Fibroblast of lung (primary cell): ENCODE measurements at regions not wholly inside any gene's neighbourhood (a gene's known extent, or its start where the extent isn't known, plus 50 kb on each side); places are given as distances from the start of the nearest gene placed in this dataset.

Experiments
- DNase-seq, 2 donors: peaks; one replicate each; pipeline versions ENCODE4 v3.0.0 to v3.0.0-alpha.2; 2010; ENCODE audit warnings: low read depth in 2 of 2
- H2AFZ ChIP-seq: 2 replicates; pipeline ENCODE4 v1.5.1; 2012; ENCODE audit warnings: low read length, control low read depth, inconsistent platforms
- H3K27ac ChIP-seq: 2 replicates; pipeline ENCODE4 v1.5.1; 2011; ENCODE audit warnings: low read length, control low read depth; ENCODE audit not compliant: insufficient read depth
- H3K27me3 ChIP-seq: 2 replicates; pipeline ENCODE4 v1.5.1; 2011; ENCODE audit warnings: mild to moderate bottlenecking, low read length; ENCODE audit not compliant: control insufficient read depth, insufficient read depth
- H3K36me3 ChIP-seq: 2 replicates; pipeline ENCODE4 v1.5.1; 2011; ENCODE audit warnings: low read length; ENCODE audit not compliant: control insufficient read depth, insufficient read depth
- H3K4me1 ChIP-seq: 2 replicates; pipeline ENCODE4 v1.5.1; 2011; ENCODE audit warnings: low read length; ENCODE audit not compliant: control insufficient read depth, insufficient read depth; ENCODE audit errors: extremely low read depth
- H3K4me2 ChIP-seq: 2 replicates; pipeline ENCODE4 v1.5.1; 2011; ENCODE audit warnings: low read length, control low read depth; ENCODE audit not compliant: insufficient read depth; ENCODE audit errors: extremely low read depth
- H3K4me3 ChIP-seq, 4 experiments: fragments of 200-600 bp in 1 of 4; sonication (generic) in 1 of 4; replicated peaks in 1 of 4; 2 replicates each; pipeline ENCODE4 v1.5.1; 2011 to 2016; ENCODE audit warnings: low read length in 4 of 4, low read depth in 3 of 4, mild to moderate bottlenecking in 3 of 4, control low read depth in 2 of 4, inconsistent platforms in 1 of 4, mixed read lengths in 1 of 4; ENCODE audit not compliant: insufficient read depth in 1 of 4; ENCODE audit errors: control extremely low read depth in 1 of 4
- H3K79me2 ChIP-seq: 2 replicates; pipeline ENCODE4 v1.5.1; 2012; ENCODE audit warnings: mild to moderate bottlenecking, low read length, inconsistent platforms; ENCODE audit not compliant: control insufficient read depth, insufficient read depth
- H3K9ac ChIP-seq: 2 replicates; pipeline ENCODE4 v1.5.1; 2011; ENCODE audit warnings: mild to moderate bottlenecking, low read length, control low read depth; ENCODE audit not compliant: insufficient read depth
- H3K9me3 ChIP-seq: 2 replicates; pipeline ENCODE4 v1.5.1; 2012; ENCODE audit warnings: low read depth, low read length; ENCODE audit not compliant: control insufficient read depth, insufficient read depth
- H4K20me1 ChIP-seq: 2 replicates; pipeline ENCODE4 v1.5.1; 2011; ENCODE audit warnings: low read length; ENCODE audit not compliant: control insufficient read depth, insufficient read depth; ENCODE audit errors: extremely low read depth
- EZH2 ChIP-seq: IDR thresholded peaks from 2 replicates; pipeline ENCODE4 v1.5.1; 2012; ENCODE audit warnings: low read length, control low read depth, mild to moderate bottlenecking; ENCODE audit errors: missing control alignments
- TF ChIP-seq, protein P1 (sequence below), 2 donors: IDR thresholded peaks in 1 of 2; conservative IDR thresholded peaks in 1 of 2; 1 replicate in 1 of 2; 2 replicates in 1 of 2; pipeline ENCODE4 v1.5.1; 2011 to 2012; ENCODE audit warnings: low read length in 2 of 2, control low read depth in 1 of 2, inconsistent platforms in 1 of 2, low read depth in 1 of 2, mild to moderate bottlenecking in 1 of 2

DNA sequence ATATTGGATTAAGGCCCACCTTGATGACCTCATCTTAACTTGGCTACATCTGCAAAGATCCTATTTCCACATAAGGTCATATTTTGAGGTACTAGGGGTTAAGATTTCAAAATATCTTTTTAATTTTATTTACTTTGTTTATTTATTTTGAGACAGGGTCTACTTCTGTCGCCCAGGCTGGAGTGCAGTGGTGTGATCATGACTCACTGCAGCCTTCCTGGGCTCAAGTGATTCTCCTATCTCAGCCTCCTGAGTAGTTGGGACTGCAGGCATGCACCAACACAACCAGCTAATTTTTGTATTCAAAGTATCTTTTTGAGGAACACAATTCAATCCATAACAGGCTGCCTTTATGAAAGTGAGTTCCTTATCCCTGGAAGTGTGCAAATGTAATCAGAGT is 212.3 kb downstream of the PALM2AKAP2 start:
- H3K4me2 ChIP-seq: no peak overlapping the region
- no peaks in the 10 kb centered on the region for H3K9me3 ChIP-seq
- TF ChIP-seq EZH2: no peak

DNA sequence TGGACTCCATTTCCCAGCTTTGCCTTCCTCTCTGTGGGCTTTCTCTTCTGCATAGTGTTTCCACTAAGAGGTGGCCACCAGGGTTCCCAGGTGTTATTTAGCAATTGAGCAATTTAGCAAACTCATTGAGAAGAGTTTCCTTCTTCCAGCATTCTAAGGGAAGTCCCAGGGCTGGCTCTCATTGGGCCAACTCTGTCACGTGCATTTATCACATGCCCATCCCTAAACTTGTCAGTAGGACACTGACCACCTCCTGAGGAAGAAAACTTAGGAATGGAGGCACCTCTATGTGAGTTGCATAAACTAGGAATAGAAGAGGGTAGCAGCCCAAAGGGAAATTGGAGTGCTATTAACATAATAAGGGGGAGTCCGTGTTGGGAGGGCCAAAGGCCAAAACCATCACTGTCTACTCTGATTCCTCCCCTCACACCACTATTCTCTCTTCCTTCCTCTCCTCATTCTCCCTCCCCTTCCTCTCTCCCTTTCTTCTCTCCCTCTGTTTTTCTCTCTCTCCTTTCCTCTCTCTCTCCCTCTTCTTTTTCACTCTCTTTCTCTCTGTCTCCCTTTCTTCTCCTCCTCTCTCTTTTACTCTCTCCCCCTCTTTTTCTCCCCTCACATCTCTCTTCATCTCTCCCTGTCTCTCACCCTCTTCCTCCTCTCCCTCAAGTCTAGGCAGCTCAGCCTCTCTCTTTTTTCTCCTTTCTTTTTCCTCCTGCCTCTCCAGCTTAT is 213.4 kb downstream of the PALM2AKAP2 start:
- Histone ChIP-seq H4K20me1 (no peaks in the 10 kb centered on the region), H3K79me2 (no peaks in the 10 kb centered on the region), H3K4me1 (peaks cover 2% of the 10 kb centered on the region), H3K27me3 (no peaks in the 10 kb centered on the region), H3K9me3 (no peaks in the 10 kb centered on the region), H3K36me3 (no peaks in the 10 kb centered on the region), H3K9ac (no peak overlapping the region), H3K27ac (no peak overlapping the region), H2AFZ (no peak overlapping the region), H3K4me2 (no peak overlapping the region), H3K4me3 (no peak overlapping the region)
- no peak for TF ChIP-seq EZH2
- TF ChIP-seq, protein P1, sequence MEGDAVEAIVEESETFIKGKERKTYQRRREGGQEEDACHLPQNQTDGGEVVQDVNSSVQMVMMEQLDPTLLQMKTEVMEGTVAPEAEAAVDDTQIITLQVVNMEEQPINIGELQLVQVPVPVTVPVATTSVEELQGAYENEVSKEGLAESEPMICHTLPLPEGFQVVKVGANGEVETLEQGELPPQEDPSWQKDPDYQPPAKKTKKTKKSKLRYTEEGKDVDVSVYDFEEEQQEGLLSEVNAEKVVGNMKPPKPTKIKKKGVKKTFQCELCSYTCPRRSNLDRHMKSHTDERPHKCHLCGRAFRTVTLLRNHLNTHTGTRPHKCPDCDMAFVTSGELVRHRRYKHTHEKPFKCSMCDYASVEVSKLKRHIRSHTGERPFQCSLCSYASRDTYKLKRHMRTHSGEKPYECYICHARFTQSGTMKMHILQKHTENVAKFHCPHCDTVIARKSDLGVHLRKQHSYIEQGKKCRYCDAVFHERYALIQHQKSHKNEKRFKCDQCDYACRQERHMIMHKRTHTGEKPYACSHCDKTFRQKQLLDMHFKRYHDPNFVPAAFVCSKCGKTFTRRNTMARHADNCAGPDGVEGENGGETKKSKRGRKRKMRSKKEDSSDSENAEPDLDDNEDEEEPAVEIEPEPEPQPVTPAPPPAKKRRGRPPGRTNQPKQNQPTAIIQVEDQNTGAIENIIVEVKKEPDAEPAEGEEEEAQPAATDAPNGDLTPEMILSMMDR (conservative IDR thresholded peaks at IDR 0.05 in 1 of 2, IDR thresholded peaks at IDR 0.05 in 1 of 2; ENCODE audit: low read depth in 1 of 2, low read length in 2 of 2): no peak
- no peak for DNase-seq

More for the DNA sequence above, 212.3 kb downstream of the PALM2AKAP2 start:
- H3K27ac ChIP-seq: no peak overlapping the region
- H3K4me3 ChIP-seq: no peak overlapping the region
- no peaks in the 10 kb centered on the region for H3K79me2 ChIP-seq
- no peak for DNase-seq
- peaks cover 2% of the 10 kb centered on the region for H3K4me1 ChIP-seq
- H2AFZ ChIP-seq: no peak overlapping the region
- H3K9ac ChIP-seq: no peak overlapping the region
- no peaks in the 10 kb centered on the region for H3K36me3 ChIP-seq
- no peaks in the 10 kb centered on the region for H4K20me1 ChIP-seq
- H3K27me3 ChIP-seq: no peaks in the 10 kb centered on the region

DNA sequence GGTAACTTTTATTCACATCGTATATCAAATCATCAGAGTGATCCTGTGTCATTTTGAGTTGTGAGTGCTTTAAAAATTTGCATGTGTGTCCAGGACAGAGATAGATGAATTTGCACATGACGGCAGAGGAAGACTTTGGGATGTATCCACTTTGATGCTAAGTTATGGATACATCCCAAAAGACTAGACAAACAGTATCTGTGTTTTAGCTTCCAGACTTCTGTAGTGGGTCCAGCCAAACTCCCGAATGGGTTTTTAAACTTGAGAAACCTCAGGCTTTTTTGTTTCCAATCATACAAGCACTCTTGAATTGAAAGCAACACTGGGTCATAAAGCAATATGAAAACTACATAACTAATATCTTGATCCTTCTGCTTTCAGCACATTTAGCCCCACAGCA is 213.8 kb downstream of the C9orf152 start:
- Histone ChIP-seq H3K4me2 (no peak overlapping the region), H3K4me1 (no peaks in the 10 kb centered on the region), H3K27ac (no peak overlapping the region), H3K79me2 (no peaks in the 10 kb centered on the region), H2AFZ (no peak overlapping the region), H3K27me3 (no peaks in the 10 kb centered on the region), H3K9me3 (no peaks in the 10 kb centered on the region), H3K9ac (no peak overlapping the region), H3K4me3 (no peak overlapping the region), H4K20me1 (no peaks in the 10 kb centered on the region), H3K36me3 (no peaks in the 10 kb centered on the region)
- TF ChIP-seq, protein P1 (conservative IDR thresholded peaks at IDR 0.05 in 1 of 2, IDR thresholded peaks at IDR 0.05 in 1 of 2; ENCODE audit: low read depth in 1 of 2, low read length in 2 of 2): no peak
- TF ChIP-seq EZH2: no peak
- no peak for DNase-seq
